ENCODE measurements at regions not wholly inside any gene's neighbourhood (a gene's known extent, or its start where the extent isn't known, plus 50 kb on each side); places are given as distances from the start of the nearest gene placed in this dataset.
A peak's percentile ranks its signal among the peaks of the same experiment; 100 is the strongest.

- no peak for ATAC-seq
- H3K4me3 ChIP-seq: no peak overlapping the region
- DNase-seq: no peak
- no peak overlapping the region for H3K27ac ChIP-seq
- H3K4me1 ChIP-seq: no peaks in the 10 kb centered on the region
- H3K36me3 ChIP-seq: no peaks in the 10 kb centered on the region
- H3K27me3 ChIP-seq (ENCODE audit: low read depth): no peaks in the 10 kb centered on the region
- no peak for TF ChIP-seq CTCF (IDR thresholded peaks at IDR 0.05)
- intact Hi-C loops (cut with DNase I): no loop called here
- no peaks in the 10 kb centered on the region for H3K9me3 ChIP-seq
Measured at GRCh38 chr12:69131077-69131476, 108.3 kb upstream of the CPSF6 start.

GRCh38 chr12:69136931-69137613, 102.3 kb upstream of the CPSF6 start:
- Histone ChIP-seq H3K4me1 (no peaks in the 10 kb centered on the region), H3K4me3 (no peak overlapping the region), H3K36me3 (no peaks in the 10 kb centered on the region), H3K9me3 (peaks cover 5% of the 10 kb centered on the region), H3K27me3 (ENCODE audit: low read depth) (no peaks in the 10 kb centered on the region), H3K27ac (no peak overlapping the region)
- TF ChIP-seq CTCF (IDR thresholded peaks at IDR 0.05): no peak
- intact Hi-C loops (cut with DNase I): no loop called here
- DNase-seq (no peak), ATAC-seq (peak; percentile 58 to 77)

- TF ChIP-seq CTCF (IDR thresholded peaks at IDR 0.05): no peak
- Histone ChIP-seq H3K4me1 (no peaks in the 10 kb centered on the region), H3K27me3 (ENCODE audit: low read depth) (no peaks in the 10 kb centered on the region), H3K4me3 (no peak overlapping the region), H3K9me3 (peaks cover 5% of the 10 kb centered on the region), H3K27ac (no peak overlapping the region), H3K36me3 (no peaks in the 10 kb centered on the region)
- no peak for DNase-seq
- no peak for ATAC-seq
- intact Hi-C loops (cut with DNase I): no loop called here
Measured at GRCh38 chr12:69141074-69141473, 98.3 kb upstream of the CPSF6 start.

- Histone ChIP-seq H3K27me3 (ENCODE audit: low read depth) (no peaks in the 10 kb centered on the region), H3K4me1 (peaks cover 20% of the 10 kb centered on the region), H3K27ac (no peak overlapping the region), H3K36me3 (no peaks in the 10 kb centered on the region), H3K4me3 (no peak overlapping the region), H3K9me3 (no peaks in the 10 kb centered on the region)
- TF ChIP-seq CTCF (IDR thresholded peaks at IDR 0.05): no peak
- DNase-seq (no peak), ATAC-seq (no peak)
- intact Hi-C loops (cut with DNase I): no loop called here
Measured at GRCh38 chr12:69149270-69149669, 90.1 kb upstream of the CPSF6 start.

GRCh38 chr12:69150083-69150795, 89.1 kb upstream of the CPSF6 start:
- ATAC-seq: no peak
- intact Hi-C loops (cut with DNase I): no loop called here

More at GRCh38 chr12:69150083-69150795, 89.1 kb upstream of the CPSF6 start:
- Histone ChIP-seq H3K27ac (no peak overlapping the region), H3K27me3 (ENCODE audit: low read depth) (no peaks in the 10 kb centered on the region), H3K9me3 (no peaks in the 10 kb centered on the region), H3K4me3 (no peak overlapping the region), H3K4me1 (peaks cover 30% of the 10 kb centered on the region), H3K36me3 (no peaks in the 10 kb centered on the region)
- DNase-seq: no peak
- TF ChIP-seq CTCF (IDR thresholded peaks at IDR 0.05): no peak
